Neural progenitor cell (in vitro differentiated cells): ENCODE measurements at regions not wholly inside any gene's neighbourhood (a gene's known extent, or its start where the extent isn't known, plus 50 kb on each side); places are given as distances from the start of the nearest gene placed in this dataset.

ENCODE experiments used
- DNase-seq: peaks from one replicate; pipeline ENCODE4 v3.0.0-alpha.2; 2016; ENCODE audit warnings: low spot score
- H2AFZ ChIP-seq: fragments of 200-600 bp; sonication (generic); replicated peaks from 2 replicates; pipeline ENCODE4 v1.6.1; 2016; ENCODE audit warnings: antibody characterized with exemption
- H3F3A ChIP-seq: fragments of 200-600 bp; sonication (generic); 2 replicates; pipeline ENCODE4 v1.6.1; 2016; ENCODE audit warnings: antibody characterized with exemption, low read depth
- H3K27ac ChIP-seq: fragments of 200-600 bp; sonication (generic); 2 replicates; pipeline ENCODE4 v1.5.1; 2016; ENCODE audit warnings: mild to moderate bottlenecking
- H3K27me3 ChIP-seq: fragments of 200-600 bp; sonication (generic); 2 replicates; pipeline ENCODE4 v1.6.1; 2016; ENCODE audit warnings: mild to moderate bottlenecking, moderate library complexity
- H3K36me3 ChIP-seq: fragments of 200-600 bp; sonication (generic); 2 replicates; pipeline ENCODE4 v1.5.1; 2016
- H3K4me1 ChIP-seq: fragments of 200-600 bp; sonication (generic); 2 replicates; pipeline ENCODE4 v1.6.1; 2016; ENCODE audit warnings: mixed run types
- H3K4me2 ChIP-seq: fragments of 200-600 bp; sonication (generic); 2 replicates; pipeline ENCODE4 v1.6.1; 2016
- H3K4me3 ChIP-seq: fragments of 200-600 bp; sonication (generic); 2 replicates; pipeline ENCODE4 v1.5.1; 2016
- H3K79me2 ChIP-seq: fragments of 200-600 bp; sonication (generic); 2 replicates; pipeline ENCODE4 v1.6.1; 2016; ENCODE audit warnings: low read depth
- H3K9ac ChIP-seq: fragments of 200-600 bp; sonication (generic); 2 replicates; pipeline ENCODE4 v1.6.1; 2016
- H3K9me3 ChIP-seq: fragments of 200-600 bp; sonication (generic); 2 replicates; pipeline ENCODE4 v1.5.1; 2016; ENCODE audit warnings: low read depth
- H4K20me1 ChIP-seq: fragments of 200-600 bp; sonication (generic); 2 replicates; pipeline ENCODE4 v1.6.1; 2016; ENCODE audit warnings: low read depth
- H3K27ac Mint-ChIP-seq: 3 replicates; pipeline ENCODE4 v1.8.0; 2021; ENCODE audit warnings: mixed read lengths
- H3K27me3 Mint-ChIP-seq: 2 replicates; pipeline ENCODE4 v1.8.0; 2022; ENCODE audit warnings: low read depth, mild to moderate bottlenecking, inconsistent platforms, moderate library complexity, mixed read lengths; ENCODE audit not compliant: insufficient read depth
- H3K36me3 Mint-ChIP-seq: 3 replicates; pipeline ENCODE4 v1.8.0; 2021; ENCODE audit warnings: mixed read lengths
- H3K4me1 Mint-ChIP-seq: 3 replicates; pipeline ENCODE4 v1.8.0; 2021; ENCODE audit warnings: mixed read lengths
- H3K4me3 Mint-ChIP-seq: 3 replicates; pipeline ENCODE4 v1.8.0; 2021; ENCODE audit warnings: mild to moderate bottlenecking, moderate library complexity, mixed read lengths
- H3K9me3 Mint-ChIP-seq: 3 replicates; pipeline ENCODE4 v1.8.0; 2020; ENCODE audit warnings: mixed read lengths
- CTCF ChIP-seq: fragments of 200-600 bp; sonication (generic); IDR thresholded peaks from 2 replicates; pipeline ENCODE4 v1.5.1; 2017; ENCODE audit warnings: antibody characterized with exemption, mild to moderate bottlenecking
- EZH2 ChIP-seq: fragments of 200-600 bp; sonication (generic); IDR thresholded peaks from 2 replicates; pipeline ENCODE4 v1.6.1; 2017; ENCODE audit warnings: antibody characterized with exemption, mild to moderate bottlenecking, moderate library complexity
- EZH2phosphoT487 ChIP-seq: fragments of 200-600 bp; sonication (generic); IDR thresholded peaks from 2 replicates; pipeline ENCODE4 v1.6.1; 2017; ENCODE audit warnings: antibody characterized with exemption

DNA sequence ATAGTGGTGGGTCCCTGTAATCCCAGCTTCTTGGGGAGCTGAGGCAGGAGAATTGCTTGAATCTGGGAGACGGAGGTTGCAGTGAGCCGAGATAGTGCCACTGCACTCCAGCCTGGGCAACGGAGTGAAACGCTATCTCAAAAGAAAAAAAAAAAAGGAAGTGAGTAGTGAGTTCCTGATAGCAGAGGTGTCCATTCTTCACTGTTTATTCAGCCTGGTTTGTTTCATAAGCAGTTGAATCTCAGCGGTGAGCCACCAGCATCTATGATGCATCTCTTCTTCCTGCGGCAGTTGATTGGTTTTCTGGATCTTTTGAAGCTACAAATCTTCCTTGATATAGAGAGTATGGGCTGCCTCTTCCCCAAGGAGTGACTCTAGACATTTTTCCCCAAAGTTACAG lies 316.1 kb upstream of the MTPN start:
- no peaks in the 10 kb centered on the region for H4K20me1 ChIP-seq
- no peak overlapping the region for H2AFZ ChIP-seq
- no peaks in the 10 kb centered on the region for H3K9me3 Mint-ChIP-seq
- H3K4me1 Mint-ChIP-seq = no peaks in the 10 kb centered on the region
- H3K27me3 ChIP-seq = no peaks in the 10 kb centered on the region
- H3F3A ChIP-seq = no peaks in the 10 kb centered on the region
- no peak overlapping the region for H3K9ac ChIP-seq
- no peak overlapping the region for H3K4me2 ChIP-seq
- no peaks in the 10 kb centered on the region for H3K27me3 Mint-ChIP-seq
- H3K79me2 ChIP-seq = no peaks in the 10 kb centered on the region
- H3K27ac ChIP-seq = no peak overlapping the region
- no peaks in the 10 kb centered on the region for H3K9me3 ChIP-seq
- H3K36me3 ChIP-seq = no peaks in the 10 kb centered on the region
- no peak overlapping the region for H3K27ac Mint-ChIP-seq
- no peaks in the 10 kb centered on the region for H3K4me1 ChIP-seq
- TF ChIP-seq CTCF = no peak
- TF ChIP-seq EZH2 = no peak
- TF ChIP-seq EZH2phosphoT487 = no peak
- H3K4me3 ChIP-seq = no peak overlapping the region
- H3K4me3 Mint-ChIP-seq = no peak overlapping the region
- no peak for DNase-seq
- no peaks in the 10 kb centered on the region for H3K36me3 Mint-ChIP-seq

DNA sequence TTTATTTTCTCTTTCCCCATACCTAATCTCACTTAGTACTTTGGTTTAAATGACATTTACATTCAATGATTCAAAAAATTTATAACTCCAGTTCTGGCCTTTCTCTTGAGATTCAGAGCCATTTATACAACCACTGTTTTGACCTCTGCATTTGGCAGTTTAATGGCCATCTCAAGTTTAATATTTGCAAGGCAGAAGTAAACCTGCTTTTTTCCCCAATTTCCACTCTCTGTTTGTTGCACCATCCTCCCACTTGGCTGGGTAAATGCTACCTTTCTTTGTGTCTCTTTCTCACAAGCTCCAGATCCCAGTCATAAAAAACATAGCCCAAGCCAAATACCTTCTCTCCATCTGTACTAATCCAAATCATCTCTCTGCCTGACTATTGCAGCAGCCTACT lies 315.2 kb upstream of the MTPN start:
- H3K79me2 ChIP-seq = no peaks in the 10 kb centered on the region
- no peak overlapping the region for H3K4me2 ChIP-seq
- H3F3A ChIP-seq = no peaks in the 10 kb centered on the region
- no peak overlapping the region for H3K9ac ChIP-seq
- H3K27me3 Mint-ChIP-seq = no peaks in the 10 kb centered on the region
- H3K9me3 ChIP-seq = no peaks in the 10 kb centered on the region
- no peak overlapping the region for H3K4me3 ChIP-seq
- no peaks in the 10 kb centered on the region for H3K36me3 ChIP-seq
- DNase-seq = no peak
- no peak overlapping the region for H2AFZ ChIP-seq
- no peaks in the 10 kb centered on the region for H4K20me1 ChIP-seq
- no peaks in the 10 kb centered on the region for H3K36me3 Mint-ChIP-seq
- H3K4me3 Mint-ChIP-seq = no peak overlapping the region
- no peaks in the 10 kb centered on the region for H3K4me1 Mint-ChIP-seq
- no peaks in the 10 kb centered on the region for H3K9me3 Mint-ChIP-seq
- H3K27ac Mint-ChIP-seq = no peak overlapping the region
- TF ChIP-seq EZH2 = no peak
- no peak overlapping the region for H3K27ac ChIP-seq
- no peaks in the 10 kb centered on the region for H3K4me1 ChIP-seq
- no peaks in the 10 kb centered on the region for H3K27me3 ChIP-seq

GRCh38 chr7:136290351-136290750 lies 313.2 kb upstream of the MTPN start:
- H3K27ac Mint-ChIP-seq = no peak overlapping the region
- H3K27ac ChIP-seq = no peak overlapping the region
- H3K9ac ChIP-seq = no peak overlapping the region
- no peaks in the 10 kb centered on the region for H3K36me3 Mint-ChIP-seq
- H3K9me3 Mint-ChIP-seq = no peaks in the 10 kb centered on the region
- no peaks in the 10 kb centered on the region for H3K27me3 Mint-ChIP-seq
- no peak overlapping the region for H3K4me3 Mint-ChIP-seq
- H2AFZ ChIP-seq = no peak overlapping the region
- no peaks in the 10 kb centered on the region for H3K4me1 ChIP-seq
- no peaks in the 10 kb centered on the region for H3F3A ChIP-seq
- no peak for DNase-seq
- H3K79me2 ChIP-seq = no peaks in the 10 kb centered on the region
- no peaks in the 10 kb centered on the region for H3K9me3 ChIP-seq
- no peak overlapping the region for H3K4me2 ChIP-seq
- H4K20me1 ChIP-seq = no peaks in the 10 kb centered on the region
- H3K4me1 Mint-ChIP-seq = no peaks in the 10 kb centered on the region
- TF ChIP-seq EZH2 (no peak), CTCF (no peak), EZH2phosphoT487 (no peak)
- H3K4me3 ChIP-seq = no peak overlapping the region
- H3K27me3 ChIP-seq = no peaks in the 10 kb centered on the region
- H3K36me3 ChIP-seq = no peaks in the 10 kb centered on the region

DNA sequence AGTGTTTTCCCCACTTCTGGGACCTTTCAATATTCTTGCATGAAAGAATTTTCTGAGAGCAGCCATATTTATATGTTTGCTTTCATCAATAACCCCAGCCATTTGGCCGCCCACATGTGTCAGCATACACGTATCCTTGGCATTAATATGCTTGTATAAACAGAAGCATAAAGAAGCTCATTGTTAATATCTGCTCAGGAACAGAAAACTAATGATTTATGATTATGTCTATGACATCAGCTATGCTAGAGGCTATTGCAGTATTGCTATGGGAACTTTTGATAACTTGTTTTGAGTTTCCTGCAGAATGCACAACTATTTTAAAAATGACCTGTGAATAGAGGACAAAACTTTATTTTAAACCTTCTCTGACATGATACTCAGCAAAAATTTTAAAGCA lies 300.9 kb upstream of the MTPN start:
- peaks cover 21% of the 10 kb centered on the region for H3K4me1 ChIP-seq
- no peak overlapping the region for H3K4me3 ChIP-seq
- no peaks in the 10 kb centered on the region for H3K36me3 Mint-ChIP-seq
- no peak overlapping the region for H3K4me3 Mint-ChIP-seq
- no peaks in the 10 kb centered on the region for H3K9me3 ChIP-seq
- no peak overlapping the region for H3K4me2 ChIP-seq
- no peaks in the 10 kb centered on the region for H4K20me1 ChIP-seq
- no peaks in the 10 kb centered on the region for H3K79me2 ChIP-seq
- no peak for DNase-seq
- H3K9me3 Mint-ChIP-seq = no peaks in the 10 kb centered on the region
- H3K27me3 ChIP-seq = no peaks in the 10 kb centered on the region
- no peak for TF ChIP-seq CTCF
- TF ChIP-seq EZH2 = no peak
- TF ChIP-seq EZH2phosphoT487 = no peak
- no peak overlapping the region for H3K27ac ChIP-seq
- H2AFZ ChIP-seq = no peak overlapping the region
- no peaks in the 10 kb centered on the region for H3K36me3 ChIP-seq
- no peak overlapping the region for H3K27ac Mint-ChIP-seq
- no peak overlapping the region for H3K9ac ChIP-seq
- H3F3A ChIP-seq = no peaks in the 10 kb centered on the region
- peaks cover 2% of the 10 kb centered on the region for H3K27me3 Mint-ChIP-seq
- H3K4me1 Mint-ChIP-seq = no peaks in the 10 kb centered on the region
